Lower leg skin (tissue), 3 donors: ENCODE measurements at regions not wholly inside any gene's neighbourhood (a gene's known extent, or its start where the extent isn't known, plus 50 kb on each side); places are given as distances from the start of the nearest gene placed in this dataset.

ENCODE experiments used
- CTCF ChIP-seq, 3 donors: fragments of 450-650 bp; IDR thresholded peaks; one replicate each; pipeline ENCODE4 v1.5.1; 2016; ENCODE audit warnings: antibody characterized with exemption in 3 of 3, mild to moderate bottlenecking in 3 of 3, moderate library complexity in 2 of 3
- POLR2A ChIP-seq, 2 donors: fragments of 450-650 bp; IDR thresholded peaks; one replicate each; pipeline ENCODE4 v1.6.1; 2016 to 2017; ENCODE audit warnings: antibody characterized with exemption in 2 of 2, mild to moderate bottlenecking in 1 of 2, moderate library complexity in 1 of 2

DNA sequence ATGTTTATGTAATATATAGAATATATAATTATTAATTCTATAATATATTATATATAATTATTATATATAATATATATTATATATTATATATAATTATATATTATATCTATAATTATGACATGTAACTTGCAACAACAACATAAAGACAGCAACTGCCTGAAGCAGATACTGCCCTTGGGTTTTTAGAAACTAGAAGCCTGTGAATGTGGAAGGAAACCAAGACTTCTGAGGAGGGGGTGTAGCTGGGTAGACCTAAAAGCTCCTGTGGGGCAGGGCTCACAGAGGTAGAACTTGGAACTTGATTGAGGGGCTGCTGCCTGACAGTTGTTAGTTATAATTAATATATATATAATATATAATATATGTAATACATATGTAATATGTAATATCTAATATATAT is 167.2 kb upstream of the SLIT2 start:
- TF ChIP-seq CTCF (IDR thresholded peaks at IDR 0.05) (no peak), POLR2A (IDR thresholded peaks at IDR 0.05) (no peak)
